ENCODE measurements at regions not wholly inside any gene's neighbourhood (a gene's known extent, or its start where the extent isn't known, plus 50 kb on each side); places are given as distances from the start of the nearest gene placed in this dataset.
A peak's percentile ranks its signal among the peaks of the same experiment; 100 is the strongest.

- DNase-seq (ENCODE audit: low read depth): no peak
Measured at GRCh38 chr1:114314576-114314975, 160.9 kb upstream of the SYT6 start.

- no peak for DNase-seq (ENCODE audit: low read depth)
Measured at GRCh38 chr1:114314098-114314497, 160.4 kb upstream of the SYT6 start.

GRCh38 chr1:114310695-114311271 is 157.1 kb upstream of the SYT6 start:
- no peak for DNase-seq (ENCODE audit: low read depth)

GRCh38 chr1:114302821-114303220 is 149.2 kb upstream of the SYT6 start:
- no peak for DNase-seq (ENCODE audit: low read depth)

GRCh38 chr1:114299331-114299975 is 145.8 kb upstream of the SYT6 start:
- no peak for DNase-seq (ENCODE audit: low read depth)

GRCh38 chr1:114298008-114298407 is 144.3 kb upstream of the SYT6 start:
- DNase-seq (ENCODE audit: low read depth): no peak

GRCh38 chr1:114296413-114296812 is 142.7 kb upstream of the SYT6 start:
- DNase-seq (ENCODE audit: low read depth): no peak

GRCh38 chr1:114295321-114295720 is 141.7 kb upstream of the SYT6 start:
- DNase-seq (ENCODE audit: low read depth): no peak

DNA sequence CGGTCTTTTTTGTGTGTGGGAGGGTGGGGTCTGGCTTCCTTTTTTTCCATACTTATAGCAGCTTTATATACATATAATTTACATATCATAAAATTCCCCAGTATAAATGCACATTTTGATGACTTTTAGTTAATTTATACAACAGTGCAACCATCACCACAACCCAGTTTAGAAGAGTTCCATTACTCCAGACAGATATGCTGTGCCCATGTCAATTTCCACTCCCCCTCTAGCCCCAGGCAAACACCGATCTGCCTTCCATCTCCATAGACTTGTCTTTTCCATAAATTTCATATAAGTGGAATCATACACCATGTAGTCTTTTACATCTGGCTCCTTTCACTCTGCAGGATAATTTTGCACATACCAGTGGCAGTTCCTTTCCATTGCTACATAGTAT is 139.2 kb upstream of the SYT6 start:
- no peak for DNase-seq (ENCODE audit: low read depth)

- no peak for DNase-seq (ENCODE audit: low read depth)
Measured at GRCh38 chr1:114292194-114292593, 138.5 kb upstream of the SYT6 start.

- no peak for DNase-seq (ENCODE audit: low read depth)
Measured at GRCh38 chr1:114290776-114291175, 137.1 kb upstream of the SYT6 start.

GRCh38 chr1:114290341-114290740 is 136.7 kb upstream of the SYT6 start:
- DNase-seq (ENCODE audit: low read depth): no peak

- no peak for DNase-seq (ENCODE audit: low read depth)
Measured at GRCh38 chr1:114289824-114290223, 136.2 kb upstream of the SYT6 start.

DNA sequence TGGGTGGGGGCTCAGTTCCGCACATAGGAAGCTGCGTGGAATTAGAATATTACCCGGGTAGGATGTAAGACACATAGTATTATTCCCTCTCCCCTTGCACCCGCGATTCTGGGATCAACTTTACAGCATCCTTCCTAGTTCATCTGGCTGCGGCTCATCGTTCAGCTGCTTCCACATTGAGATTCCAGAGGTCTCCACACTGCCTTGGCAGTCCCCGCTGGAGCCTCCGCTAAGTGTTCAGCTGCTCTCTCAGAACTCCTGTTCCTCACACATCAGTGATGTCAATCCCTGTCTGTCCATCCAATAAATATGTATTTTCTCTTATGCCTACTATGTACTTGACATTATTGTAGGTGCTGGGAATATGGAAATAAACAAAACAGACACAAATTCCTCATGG is 135.6 kb upstream of the SYT6 start:
- no peak for DNase-seq (ENCODE audit: low read depth)

DNA sequence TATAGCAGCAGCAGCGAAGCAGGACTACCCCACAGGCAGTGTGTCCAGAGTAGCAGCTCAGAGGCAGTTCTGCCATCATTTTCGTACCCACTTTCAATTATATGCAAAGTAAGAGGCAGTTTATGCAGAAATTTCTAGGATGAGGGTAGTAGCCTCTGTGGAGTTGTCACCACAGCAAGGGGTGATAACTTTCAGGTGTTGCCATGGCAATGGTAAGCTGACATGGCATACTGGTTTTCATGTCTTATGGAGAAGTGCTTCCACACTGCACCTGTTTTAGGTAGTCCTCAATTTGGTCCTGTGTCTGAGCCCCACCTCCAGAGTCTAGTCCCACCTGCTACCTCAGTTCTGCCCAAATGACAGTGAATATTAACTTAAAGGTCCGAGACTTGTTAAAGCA is 133.3 kb upstream of the SYT6 start:
- no peak for DNase-seq (ENCODE audit: low read depth)

GRCh38 chr1:114286179-114286578 is 132.5 kb upstream of the SYT6 start:
- no peak for DNase-seq (ENCODE audit: low read depth)

- peak; percentile 74 for DNase-seq (ENCODE audit: low read depth)
Measured at GRCh38 chr1:114282751-114283403, 129.2 kb upstream of the SYT6 start.

GRCh38 chr1:114278911-114279310 is 125.2 kb upstream of the SYT6 start:
- no peak for DNase-seq (ENCODE audit: low read depth)

- DNase-seq (ENCODE audit: low read depth): no peak
Measured at GRCh38 chr1:114278430-114278829, 124.8 kb upstream of the SYT6 start.

GRCh38 chr1:114274621-114275317 is 121.1 kb upstream of the SYT6 start:
- DNase-seq (ENCODE audit: low read depth): no peak

- DNase-seq (ENCODE audit: low read depth): no peak
Measured at GRCh38 chr1:114272593-114272992, 118.9 kb upstream of the SYT6 start.

DNA sequence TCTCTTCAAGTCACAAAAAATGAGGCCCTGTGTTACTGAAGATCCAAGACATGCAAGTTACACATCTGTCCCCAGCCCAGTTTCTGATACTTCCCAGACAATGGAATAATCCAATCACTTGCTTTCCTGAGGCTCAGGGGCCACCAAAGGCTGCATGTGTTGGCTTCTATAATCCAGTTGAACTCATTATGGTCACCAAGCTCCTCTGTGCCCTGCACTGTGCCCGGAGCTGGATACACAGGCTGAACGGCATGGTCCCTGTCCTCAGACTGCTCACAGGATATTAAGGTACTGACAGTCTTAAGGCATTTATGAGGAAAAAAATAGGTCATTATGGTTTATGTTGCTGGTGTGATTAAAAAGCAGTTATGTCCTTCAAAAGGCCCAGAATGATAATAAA is 117.0 kb upstream of the SYT6 start:
- DNase-seq (ENCODE audit: low read depth): no peak

DNA sequence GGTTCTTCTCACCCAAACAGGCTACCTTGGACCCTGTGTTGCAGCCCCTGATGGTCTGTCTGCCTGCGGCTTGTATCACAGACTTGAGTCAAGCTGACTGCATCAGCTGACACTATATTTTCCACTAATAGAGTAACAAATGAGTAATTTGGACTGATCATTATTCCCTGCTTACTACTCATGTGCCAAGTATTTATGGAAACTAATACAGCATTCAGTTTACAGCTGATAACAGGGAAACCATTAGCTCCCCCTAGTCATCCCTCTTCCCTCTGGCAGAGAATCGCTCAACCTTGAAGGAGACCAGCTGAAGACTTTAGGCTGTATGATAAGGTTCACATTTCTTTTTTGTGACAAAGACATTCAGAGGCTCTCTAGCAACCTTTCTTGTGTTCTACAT is 116.6 kb upstream of the SYT6 start:
- no peak for DNase-seq (ENCODE audit: low read depth)

Measured in T follicular helper cell (primary cell).